Fibroblast of skin of left biceps (primary cell): ENCODE measurements at regions not wholly inside any gene's neighbourhood (a gene's known extent, or its start where the extent isn't known, plus 50 kb on each side); places are given as distances from the start of the nearest gene placed in this dataset.
"Not testable (repeated sequence)": the region's sequence is repeated elsewhere in the genome, so short reads cannot be mapped to it uniquely, and the experiment has no call there.

Experiments
- DNase-seq, 2 experiments: peaks; one replicate each; pipeline ENCODE4 v3.0.0-alpha.2; 2013; ENCODE audit warnings: low read depth in 2 of 2

DNA sequence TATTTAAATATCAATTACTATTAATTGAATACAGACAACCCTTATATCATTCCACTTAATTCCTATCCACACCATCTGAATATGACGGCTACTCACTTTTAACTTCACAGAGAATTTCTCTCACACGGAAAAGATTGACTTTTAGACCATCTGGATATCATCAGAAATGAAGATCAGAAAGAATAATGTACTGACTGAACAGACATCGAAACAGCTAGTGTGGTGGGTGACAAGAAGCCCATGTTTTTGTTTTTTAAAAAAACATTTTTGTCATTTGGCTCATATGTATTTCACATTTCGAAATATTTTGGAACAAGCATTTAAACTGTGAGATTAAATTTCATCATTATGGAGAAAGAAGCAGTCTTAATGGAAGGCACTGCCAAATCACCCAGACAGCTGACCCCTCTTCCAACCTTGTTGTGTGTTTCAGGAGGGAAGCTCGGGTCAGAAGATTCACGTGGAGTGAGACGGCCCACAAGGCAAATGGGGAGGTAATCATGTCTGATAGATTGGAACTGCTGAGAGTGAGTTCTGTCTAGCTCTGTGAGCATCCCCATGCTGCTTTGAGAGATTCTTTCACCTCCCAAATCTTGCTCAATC is 204.2 kb upstream of the RASGEF1B start:
- DNase-seq = no peak

DNA sequence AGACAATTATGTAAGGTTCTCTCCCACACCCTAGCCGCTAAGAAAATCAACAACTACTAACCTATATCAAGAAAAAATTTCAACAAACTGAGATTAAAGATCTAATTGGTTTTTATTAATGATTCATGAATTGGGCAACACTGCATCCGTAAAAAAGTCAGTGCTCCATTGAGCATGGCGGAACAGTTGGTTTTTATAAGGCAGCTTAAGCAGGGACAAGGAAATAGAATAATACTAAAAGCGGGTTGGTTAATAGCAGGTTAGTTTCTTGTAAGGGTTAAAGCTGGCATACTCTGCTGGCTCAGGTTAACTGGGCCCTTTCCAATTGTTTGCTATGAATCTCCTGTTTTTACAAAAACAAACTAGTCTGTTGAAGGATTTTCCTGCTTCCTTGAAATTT is 202.3 kb upstream of the RASGEF1B start:
- DNase-seq = no peak

DNA sequence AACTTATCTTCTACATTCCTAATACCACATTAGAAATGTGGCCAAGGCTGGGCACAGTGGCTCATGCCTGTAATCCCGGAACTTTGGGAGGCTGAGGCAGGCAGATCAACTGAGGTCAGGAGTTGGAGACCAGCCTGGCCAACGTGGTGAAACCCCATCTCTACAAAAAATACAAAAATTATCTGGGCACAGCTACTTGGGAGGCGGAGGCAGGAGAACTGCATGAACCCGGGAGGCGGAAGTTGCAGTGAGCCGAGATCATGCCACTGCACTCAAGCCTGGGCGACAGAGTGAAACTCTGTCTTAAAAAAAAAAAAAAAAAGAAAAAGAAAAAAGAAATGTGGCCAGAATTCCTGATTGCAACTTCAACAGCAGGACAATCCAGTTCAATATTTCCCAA is 196.6 kb upstream of the RASGEF1B start:
- not testable (repeated sequence) for DNase-seq

GRCh38 chr4:81667539-81667938 is 195.8 kb upstream of the RASGEF1B start:
- DNase-seq = no peak

DNA sequence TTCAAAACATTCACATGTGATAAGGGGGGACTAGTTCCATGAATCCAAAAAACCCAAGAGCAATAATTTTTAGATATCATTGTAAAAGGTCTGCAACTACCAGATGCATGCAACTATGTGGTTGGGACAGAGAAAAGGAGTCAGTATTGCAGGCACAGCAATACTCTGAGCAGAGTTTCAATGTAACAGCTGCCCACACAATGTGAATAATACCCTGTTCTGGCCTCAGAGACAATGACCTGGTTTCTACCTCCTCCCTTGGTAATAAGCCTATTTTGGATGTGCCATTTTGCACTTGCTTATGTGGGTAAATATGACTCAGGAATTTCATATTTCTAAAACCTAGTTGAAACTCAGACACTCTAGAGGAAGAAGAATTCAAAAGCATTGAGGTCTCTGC is 194.8 kb upstream of the RASGEF1B start:
- DNase-seq = no peak

DNA sequence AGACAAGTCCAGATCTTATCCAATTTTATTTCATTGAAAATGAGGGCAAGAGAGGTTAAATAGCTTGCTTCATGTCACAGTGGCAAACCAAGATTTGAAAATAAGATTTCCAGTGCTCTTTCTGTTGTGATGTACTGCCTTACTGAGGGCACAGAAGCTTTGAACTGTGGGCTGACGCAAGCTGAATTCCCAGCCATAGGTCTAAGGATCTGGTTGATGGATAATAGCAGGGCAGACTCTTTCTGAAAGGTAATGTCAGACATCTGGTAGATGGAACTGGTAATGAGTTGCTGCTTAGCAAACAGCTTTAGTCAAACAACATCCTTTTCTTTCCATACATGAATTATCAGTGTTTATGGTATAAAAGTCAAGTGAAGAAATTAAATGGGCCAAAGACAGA is 193.9 kb upstream of the RASGEF1B start:
- DNase-seq = no peak

GRCh38 chr4:81665045-81665444 is 193.3 kb upstream of the RASGEF1B start:
- DNase-seq = no peak

GRCh38 chr4:81664079-81664478 is 192.4 kb upstream of the RASGEF1B start:
- no peak for DNase-seq

- no peak for DNase-seq
Observed at GRCh38 chr4:81663368-81663767, 191.7 kb upstream of the RASGEF1B start.

- no peak for DNase-seq
Observed at GRCh38 chr4:81659051-81659450, 187.3 kb upstream of the RASGEF1B start.

GRCh38 chr4:81652069-81652478 is 180.4 kb upstream of the RASGEF1B start:
- no peak for DNase-seq

DNA sequence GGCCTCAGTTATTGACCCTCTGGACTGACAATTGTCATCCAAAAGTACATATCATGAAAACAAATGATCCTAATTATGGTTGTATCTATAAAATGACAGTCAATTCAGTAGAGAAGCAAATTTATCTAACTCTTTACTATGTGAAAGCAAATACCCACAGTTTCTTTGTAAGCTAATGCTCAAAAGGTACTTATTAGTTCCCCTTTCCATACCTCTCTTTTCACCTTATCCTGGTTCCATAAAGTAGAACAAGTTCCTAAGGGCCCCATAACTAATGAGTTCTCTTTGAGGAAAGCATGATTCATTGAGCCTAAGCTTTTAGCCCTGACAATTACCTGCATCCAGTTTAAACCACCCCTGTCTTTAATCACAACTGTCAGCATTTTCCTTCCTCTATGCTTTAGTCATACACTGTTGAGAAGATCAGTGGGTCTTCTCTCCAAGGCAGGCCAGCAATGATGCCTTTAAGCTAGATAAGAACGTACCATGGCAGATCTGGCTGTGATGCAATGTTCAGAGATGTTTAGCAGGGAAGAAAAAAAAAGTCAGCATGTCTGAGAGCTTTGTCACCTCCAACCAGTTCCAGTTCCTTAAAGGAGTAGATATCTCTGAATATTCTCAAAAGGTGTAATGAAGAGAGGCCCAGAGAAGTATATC is 179.7 kb upstream of the RASGEF1B start:
- DNase-seq = no peak

DNA sequence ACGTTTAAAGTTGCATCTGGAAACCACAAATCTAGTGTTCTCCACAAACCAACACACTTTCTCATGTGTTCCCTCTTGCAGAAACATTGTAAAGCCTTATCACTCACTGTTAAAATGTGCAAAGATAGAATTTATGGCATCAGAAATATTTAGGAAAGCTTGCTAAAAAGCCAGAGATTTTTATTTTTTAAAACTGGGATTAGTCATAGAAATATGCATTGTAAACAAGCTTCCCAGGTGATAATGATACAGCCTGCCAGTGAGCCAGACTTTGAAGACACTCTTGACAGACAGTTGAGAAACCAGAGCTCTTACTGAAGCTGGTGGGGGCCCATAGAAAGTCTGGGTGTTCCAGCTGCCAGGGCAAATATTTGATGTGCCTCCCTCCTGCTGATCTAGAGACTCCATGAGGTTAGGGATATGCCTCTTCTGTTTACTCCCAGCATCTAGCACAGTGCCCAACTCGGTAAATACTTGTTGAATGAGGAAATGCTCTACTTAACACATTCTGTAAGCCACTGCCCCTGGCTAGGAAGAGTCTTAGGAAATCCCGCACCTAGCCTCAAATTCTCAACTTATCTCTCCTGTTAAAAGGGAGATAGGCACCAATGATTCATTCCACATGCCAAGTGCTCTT is 179.0 kb upstream of the RASGEF1B start:
- no peak for DNase-seq

DNA sequence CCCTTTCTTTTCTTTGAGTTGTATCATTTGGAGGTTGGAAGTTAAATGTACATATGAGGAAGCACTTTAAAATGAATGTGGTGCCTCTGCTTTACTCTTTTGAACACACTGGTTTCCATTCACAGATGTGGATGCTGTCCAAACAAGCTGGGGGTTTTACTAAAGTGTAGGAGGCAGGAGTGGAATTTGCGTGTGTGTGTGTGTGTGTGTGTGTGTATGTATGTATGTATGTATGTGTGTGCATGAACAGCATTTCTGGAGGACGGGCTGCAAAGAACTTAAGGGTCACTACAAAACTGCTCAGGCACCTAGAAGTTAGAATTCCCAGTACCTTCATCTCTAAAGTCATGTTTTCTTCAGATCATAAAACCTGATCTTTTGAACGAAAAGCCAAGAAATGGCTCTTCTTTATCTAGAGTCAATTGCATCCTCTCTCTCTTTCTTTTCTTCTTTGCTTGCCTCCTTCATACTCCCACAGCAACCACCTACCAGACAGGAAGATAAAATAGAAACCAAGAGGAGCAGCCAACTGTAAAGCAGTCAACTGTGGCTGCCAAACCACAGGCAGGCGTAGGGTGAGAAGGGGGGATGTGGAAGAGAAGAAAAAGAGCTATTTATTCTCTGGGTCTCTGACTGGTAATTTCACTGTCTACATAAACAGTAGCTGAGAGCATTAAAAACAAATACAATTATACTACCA is 177.0 kb upstream of the RASGEF1B start:
- DNase-seq = no peak

DNA sequence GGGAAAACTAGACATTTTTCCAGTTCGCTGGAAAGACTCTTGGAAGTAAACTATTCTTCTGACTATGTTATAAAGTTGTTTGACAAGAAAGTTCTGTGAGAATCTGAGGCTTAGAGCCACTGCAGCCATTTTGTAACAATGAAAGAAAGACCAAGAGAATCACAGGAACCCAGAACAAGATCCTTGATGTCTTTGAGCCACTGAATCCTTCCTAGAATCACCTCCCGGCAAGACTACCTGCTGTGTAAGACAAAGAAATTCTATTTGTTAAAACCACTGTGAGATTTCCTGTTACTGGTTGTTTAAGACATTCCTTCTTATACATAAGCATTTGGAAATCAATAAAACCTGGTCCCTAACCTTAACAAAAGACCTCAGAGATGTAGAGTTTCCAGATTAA is 175.7 kb upstream of the RASGEF1B start:
- no peak for DNase-seq

DNA sequence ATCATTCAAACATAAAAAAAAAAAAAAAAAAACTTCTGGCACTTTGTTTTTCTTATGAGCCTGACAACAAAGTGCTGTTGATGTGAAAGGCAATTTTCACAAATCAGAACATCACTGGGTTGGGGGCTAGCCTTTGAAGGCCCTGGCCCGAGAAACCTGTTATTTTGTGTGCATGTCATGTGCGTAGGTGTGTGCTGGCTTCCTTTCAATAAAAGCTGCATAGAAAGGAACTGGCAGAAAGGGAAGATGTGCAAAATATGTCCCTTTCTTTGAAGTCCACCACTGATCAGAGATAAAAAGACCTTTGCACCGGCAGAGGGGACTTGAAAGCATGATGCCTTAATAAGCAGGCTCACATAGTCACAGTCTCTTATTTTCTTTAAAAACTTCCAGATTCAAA is 170.8 kb upstream of the RASGEF1B start:
- DNase-seq = no peak

- DNase-seq = no peak
Observed at GRCh38 chr4:81639248-81639647, 167.5 kb upstream of the RASGEF1B start.

DNA sequence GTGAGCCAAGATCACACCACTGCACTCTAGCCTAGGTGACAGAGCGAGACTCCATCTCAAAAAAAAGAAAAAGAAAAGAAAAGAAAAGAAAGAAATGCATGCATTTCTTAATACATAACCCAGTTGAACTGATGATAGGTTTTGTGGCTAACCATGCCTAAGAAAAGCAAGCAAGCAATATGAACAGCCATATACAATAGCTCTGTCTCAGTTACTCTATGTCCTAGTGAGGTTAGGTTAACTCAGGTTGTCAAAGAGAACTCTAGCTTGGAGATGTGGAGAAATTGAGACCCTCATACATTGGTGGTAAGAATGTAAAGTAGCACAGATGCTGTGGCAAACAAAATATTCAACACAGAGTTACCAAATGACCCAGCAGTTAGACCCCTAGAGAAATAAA is 167.0 kb upstream of the RASGEF1B start:
- DNase-seq = no peak

DNA sequence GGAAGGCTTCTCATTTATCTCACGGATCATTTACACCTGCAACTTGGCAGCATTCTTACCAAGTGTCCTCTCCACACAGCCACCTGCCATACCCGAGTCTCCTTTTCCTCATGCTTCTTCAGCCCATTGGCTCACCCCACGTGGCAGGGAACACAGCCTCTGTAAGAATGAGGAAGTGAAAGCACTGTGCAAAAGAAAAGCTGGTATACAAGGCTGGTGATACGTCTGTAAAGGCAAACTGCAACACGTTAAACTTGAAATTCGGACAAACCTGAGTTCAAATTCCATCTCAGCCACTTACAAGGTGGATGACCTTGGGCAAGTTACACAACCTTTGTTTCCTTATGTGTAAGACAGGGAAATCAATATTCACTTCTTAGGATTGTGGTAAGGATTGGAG is 164.0 kb upstream of the RASGEF1B start:
- no peak for DNase-seq

- no peak for DNase-seq
Observed at GRCh38 chr4:81634766-81635549, 163.3 kb upstream of the RASGEF1B start.

DNA sequence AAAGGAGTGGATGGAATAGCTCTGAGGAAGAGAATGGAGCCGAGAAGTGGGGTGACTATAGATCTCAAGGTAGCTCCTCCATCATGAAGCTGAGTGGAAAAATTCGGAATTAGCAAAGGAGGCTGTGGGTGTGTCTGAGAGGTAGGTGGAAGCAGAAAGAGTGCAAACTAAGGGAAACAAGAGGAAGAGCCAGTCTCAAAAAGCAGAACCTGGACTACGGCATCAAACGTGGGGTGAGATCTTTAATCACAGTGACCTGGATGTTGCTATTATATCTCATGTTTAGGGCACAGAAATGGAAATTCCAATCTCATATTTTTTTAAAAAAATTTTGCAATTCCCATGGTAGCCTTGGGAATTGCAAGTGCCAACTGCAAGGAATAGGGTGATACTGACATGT is 162.5 kb upstream of the RASGEF1B start:
- no peak for DNase-seq
